Upper lobe of right lung (tissue), 1 donor: ENCODE measurements at regions not wholly inside any gene's neighbourhood (a gene's known extent, or its start where the extent isn't known, plus 50 kb on each side); places are given as distances from the start of the nearest gene placed in this dataset.
A peak's percentile ranks its signal among the peaks of the same experiment; 100 is the strongest.

ENCODE experiments used
- ATAC-seq: fragments of 200-7000 bp; cut with Tn5 transposase; one replicate; pipeline ENCODE4 v1.9.1; 2020; ENCODE audit warnings: mild to moderate bottlenecking, moderate library complexity
- DNase-seq: peaks from one replicate; pipeline ENCODE4 v3.0.0-alpha.2; 2020
- H3K27ac ChIP-seq: fragments of 200-600 bp; one replicate; pipeline ENCODE4 v1.8.0; 2022
- H3K27me3 ChIP-seq: fragments of 200-600 bp; one replicate; pipeline ENCODE4 v1.8.0; 2022; ENCODE audit warnings: mild to moderate bottlenecking
- H3K36me3 ChIP-seq: fragments of 200-600 bp; one replicate; pipeline ENCODE4 v1.8.0; 2022
- H3K4me1 ChIP-seq: fragments of 200-600 bp; one replicate; pipeline ENCODE4 v1.8.0; 2022
- H3K4me3 ChIP-seq: fragments of 200-600 bp; one replicate; pipeline ENCODE4 v1.8.0; 2022; ENCODE audit warnings: mild to moderate bottlenecking
- H3K9me3 ChIP-seq: fragments of 200-600 bp; one replicate; pipeline ENCODE4 v1.8.0; 2022
- intact Hi-C: fragments of 100-400 bp; cut with DNase I; formaldehyde crosslinking; loops from one replicate; pipeline ENCODE4 v1.11.0; 2022
- TF ChIP-seq, protein P1 (sequence below): fragments of 200-600 bp; IDR thresholded peaks from one replicate; pipeline ENCODE4 v1.8.0; 2022; ENCODE audit warnings: antibody characterized with exemption
- donor health status: DM: no; HTN: yes; CAD: no; lungs with severe emphysema.

DNA sequence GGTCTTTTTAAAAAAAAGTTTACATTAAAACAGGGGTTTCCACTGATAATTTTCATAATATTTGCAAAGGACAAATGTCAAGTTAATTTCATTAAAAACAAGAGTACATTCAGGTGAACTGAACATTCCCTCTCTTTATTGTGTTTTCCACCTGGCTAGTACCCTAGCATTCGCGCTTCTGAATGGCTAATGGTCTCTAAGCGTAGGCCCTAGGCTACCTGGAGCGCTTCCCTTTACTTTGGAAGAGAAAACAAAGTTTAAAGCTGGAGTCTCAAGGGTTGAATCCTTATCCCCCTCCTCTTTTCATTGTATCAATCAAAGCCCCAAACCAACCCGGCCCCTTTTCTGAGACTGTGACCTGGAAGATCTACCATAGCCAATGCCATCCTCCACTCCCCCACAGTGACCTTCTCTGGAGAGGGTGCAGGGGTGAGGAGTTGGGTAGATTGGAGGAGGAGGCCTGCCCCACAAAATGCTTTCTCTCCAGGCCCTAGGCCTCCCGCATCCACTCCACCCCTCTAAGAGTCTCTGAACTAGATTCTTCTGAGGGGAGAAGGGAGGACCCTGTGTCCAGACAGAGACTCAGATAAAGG lies 73.3 kb upstream of the TBCA start:
- Histone ChIP-seq H3K9me3 (no peaks in the 10 kb centered on the region), H3K4me1 (peaks cover 14% of the 10 kb centered on the region), H3K27ac (no peak overlapping the region), H3K4me3 (no peak overlapping the region), H3K36me3 (no peaks in the 10 kb centered on the region), H3K27me3 (peaks cover 46% of the 10 kb centered on the region)
- intact Hi-C loops, result no loop called here
- TF ChIP-seq, protein P1, sequence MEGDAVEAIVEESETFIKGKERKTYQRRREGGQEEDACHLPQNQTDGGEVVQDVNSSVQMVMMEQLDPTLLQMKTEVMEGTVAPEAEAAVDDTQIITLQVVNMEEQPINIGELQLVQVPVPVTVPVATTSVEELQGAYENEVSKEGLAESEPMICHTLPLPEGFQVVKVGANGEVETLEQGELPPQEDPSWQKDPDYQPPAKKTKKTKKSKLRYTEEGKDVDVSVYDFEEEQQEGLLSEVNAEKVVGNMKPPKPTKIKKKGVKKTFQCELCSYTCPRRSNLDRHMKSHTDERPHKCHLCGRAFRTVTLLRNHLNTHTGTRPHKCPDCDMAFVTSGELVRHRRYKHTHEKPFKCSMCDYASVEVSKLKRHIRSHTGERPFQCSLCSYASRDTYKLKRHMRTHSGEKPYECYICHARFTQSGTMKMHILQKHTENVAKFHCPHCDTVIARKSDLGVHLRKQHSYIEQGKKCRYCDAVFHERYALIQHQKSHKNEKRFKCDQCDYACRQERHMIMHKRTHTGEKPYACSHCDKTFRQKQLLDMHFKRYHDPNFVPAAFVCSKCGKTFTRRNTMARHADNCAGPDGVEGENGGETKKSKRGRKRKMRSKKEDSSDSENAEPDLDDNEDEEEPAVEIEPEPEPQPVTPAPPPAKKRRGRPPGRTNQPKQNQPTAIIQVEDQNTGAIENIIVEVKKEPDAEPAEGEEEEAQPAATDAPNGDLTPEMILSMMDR, result no peak
- ATAC-seq, result no peak
- no peak for DNase-seq

DNA sequence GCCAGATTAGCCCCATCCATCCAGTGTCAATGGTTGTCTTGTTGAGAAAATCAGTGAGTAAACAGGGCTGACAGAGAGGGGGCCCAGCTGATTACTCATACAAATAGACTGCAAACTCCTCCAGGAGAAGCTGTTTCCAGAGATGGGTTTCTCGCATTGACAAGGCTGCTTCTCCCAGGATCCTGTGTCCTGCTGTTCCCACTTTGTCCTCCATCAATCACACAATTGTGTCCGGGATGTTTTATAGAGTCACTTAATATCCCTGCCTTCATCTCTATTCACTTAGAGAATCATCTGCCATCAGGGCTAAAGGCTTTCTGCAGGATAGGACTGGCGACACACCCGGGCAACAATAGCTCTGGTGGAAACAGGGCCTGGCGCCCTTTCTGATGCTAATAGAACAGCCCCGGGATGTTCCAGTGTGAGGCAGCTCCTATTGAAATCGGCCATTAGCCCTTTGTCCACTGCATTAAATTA lies 71.7 kb upstream of the TBCA start:
- H3K4me1 ChIP-seq, result peaks cover 14% of the 10 kb centered on the region
- TF ChIP-seq, protein P1, result no peak
- intact Hi-C loops, result no loop called here
- no peaks in the 10 kb centered on the region for H3K9me3 ChIP-seq
- H3K4me3 ChIP-seq, result no peak overlapping the region
- H3K36me3 ChIP-seq, result no peaks in the 10 kb centered on the region
- DNase-seq (no peak), ATAC-seq (no peak)
- H3K27me3 ChIP-seq, result peaks cover 37% of the 10 kb centered on the region
- H3K27ac ChIP-seq, result no peak overlapping the region

DNA sequence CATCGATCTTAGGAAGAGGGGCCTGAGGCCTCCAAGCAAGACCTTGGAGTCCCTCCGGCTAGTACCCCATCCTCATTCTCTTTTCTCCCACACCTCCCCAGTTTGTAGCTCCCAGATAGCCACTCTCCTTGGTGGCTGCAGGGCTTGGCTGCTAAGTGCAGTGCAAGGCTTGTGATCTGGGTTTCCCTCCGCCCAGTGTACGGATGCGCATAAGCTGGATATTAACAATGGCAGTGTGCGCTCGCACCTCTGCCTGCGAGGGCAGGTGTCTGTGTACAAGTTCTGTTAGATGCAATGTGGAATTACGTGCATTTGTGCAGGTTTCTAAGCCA lies 71.0 kb upstream of the TBCA start:
- Histone ChIP-seq H3K9me3 (no peaks in the 10 kb centered on the region), H3K4me1 (peaks cover 11% of the 10 kb centered on the region), H3K27me3 (peaks cover 29% of the 10 kb centered on the region), H3K36me3 (no peaks in the 10 kb centered on the region), H3K4me3 (no peak overlapping the region), H3K27ac (no peak overlapping the region)
- ATAC-seq, result no peak
- DNase-seq, result no peak
- intact Hi-C loops, result no loop called here
- TF ChIP-seq, protein P1, result no peak

DNA sequence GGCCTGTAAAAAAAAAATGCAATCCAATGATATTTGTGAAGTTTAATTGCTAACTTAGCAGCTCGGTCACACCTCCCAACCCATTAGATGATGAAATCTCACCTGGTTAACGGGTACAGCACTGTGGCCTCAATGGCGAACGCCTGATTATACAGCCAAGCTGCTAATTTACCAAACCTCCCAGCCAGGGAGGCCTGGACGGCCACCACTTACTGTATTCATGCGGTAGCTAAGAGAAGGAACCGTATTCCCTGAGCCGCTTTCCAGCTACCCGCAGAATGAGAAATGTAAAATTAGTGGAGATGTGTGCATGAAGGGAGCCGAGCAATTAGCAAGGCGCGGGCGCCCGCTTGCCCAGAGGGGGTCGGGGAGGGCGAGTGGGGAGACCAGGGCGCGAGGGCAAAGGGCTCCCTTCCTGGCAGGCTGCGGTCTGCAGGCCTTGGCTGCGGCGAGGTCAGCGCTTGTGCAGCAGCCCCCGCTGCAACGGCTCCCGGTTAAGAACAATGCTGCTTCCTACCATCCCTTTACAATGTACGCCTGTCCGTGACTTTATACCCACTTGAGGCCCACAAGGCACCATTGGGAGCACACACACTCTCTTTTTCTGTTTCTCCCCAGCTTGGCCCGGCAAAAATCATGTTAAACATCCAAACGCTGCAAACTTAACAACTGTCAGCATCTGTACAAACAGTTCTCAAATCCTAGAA lies 70.4 kb upstream of the TBCA start:
- DNase-seq (no peak), ATAC-seq (no peak)
- Histone ChIP-seq H3K36me3 (no peaks in the 10 kb centered on the region), H3K9me3 (no peaks in the 10 kb centered on the region), H3K4me3 (no peak overlapping the region), H3K27me3 (peaks cover 25% of the 10 kb centered on the region), H3K27ac (no peak overlapping the region), H3K4me1 (peaks cover 9% of the 10 kb centered on the region)
- intact Hi-C loops, result no loop called here
- TF ChIP-seq, protein P1, result no peak

DNA sequence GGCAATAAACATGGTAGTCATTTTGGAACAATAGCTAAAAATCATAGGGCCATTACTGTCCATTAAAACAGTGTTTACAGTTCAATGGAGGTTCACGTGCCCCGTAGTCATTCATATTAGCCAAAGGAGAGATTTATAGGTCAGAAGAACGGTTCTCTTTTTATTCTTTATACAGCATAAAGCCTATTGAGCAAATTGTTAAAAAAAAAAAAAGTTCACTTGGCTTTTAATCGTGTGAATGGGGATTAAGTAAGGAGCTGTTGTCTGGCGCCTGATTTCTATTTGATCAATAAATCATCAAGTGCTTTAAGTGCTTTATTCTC lies 69.1 kb upstream of the TBCA start:
- DNase-seq, result no peak
- H3K36me3 ChIP-seq, result no peaks in the 10 kb centered on the region
- H3K4me3 ChIP-seq, result peak overlapping the region; percentile 49
- H3K27ac ChIP-seq, result no peak overlapping the region
- TF ChIP-seq, protein P1, result no peak
- intact Hi-C loops, result no loop called here
- no peak for ATAC-seq
- H3K9me3 ChIP-seq, result no peaks in the 10 kb centered on the region
- H3K27me3 ChIP-seq, result peaks cover 23% of the 10 kb centered on the region
- peaks cover 9% of the 10 kb centered on the region for H3K4me1 ChIP-seq
